ENCODE measurements at regions not wholly inside any gene's neighbourhood (a gene's known extent, or its start where the extent isn't known, plus 50 kb on each side); places are given as distances from the start of the nearest gene placed in this dataset.

DNA sequence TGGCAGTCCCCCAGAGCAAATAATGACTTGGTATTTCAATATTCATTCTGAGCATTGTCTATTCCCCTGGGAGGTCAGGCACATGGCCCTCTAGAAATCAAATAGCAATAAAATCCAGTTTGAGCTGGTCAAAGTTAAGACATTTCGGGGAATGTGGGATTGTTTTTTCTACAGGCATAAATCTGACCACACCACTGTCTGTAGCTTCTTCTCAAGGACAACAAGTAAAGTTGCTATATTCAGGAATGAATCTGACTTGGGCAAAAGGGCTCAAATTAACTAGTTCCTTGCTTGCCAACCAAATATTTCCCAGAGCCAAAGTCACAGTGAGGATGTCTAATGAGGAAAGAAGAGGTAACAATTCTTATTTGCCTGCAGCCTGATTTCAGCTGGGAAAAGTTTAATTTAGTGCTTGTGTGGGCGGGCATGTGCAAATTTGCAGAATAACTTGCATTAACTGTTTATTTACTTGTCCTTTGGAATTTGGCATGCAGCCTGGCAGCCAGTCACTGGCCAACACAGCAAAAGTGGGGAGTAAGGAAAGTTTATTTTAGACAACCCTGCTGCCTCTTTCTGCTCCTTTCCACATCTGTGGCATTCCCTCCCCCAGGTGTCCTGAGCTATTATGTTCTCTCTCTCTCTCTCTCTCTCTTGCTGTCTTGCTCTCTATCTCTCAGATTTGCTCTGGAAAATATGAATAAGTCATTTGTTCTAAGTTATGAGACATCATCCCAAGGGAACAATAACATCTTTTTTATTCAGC, 51.2 kb upstream of the ARHGAP20 start:
- no peak for DNase-seq (ENCODE audit: extremely low read depth in 1 of 2, low read depth in 1 of 2)

DNA sequence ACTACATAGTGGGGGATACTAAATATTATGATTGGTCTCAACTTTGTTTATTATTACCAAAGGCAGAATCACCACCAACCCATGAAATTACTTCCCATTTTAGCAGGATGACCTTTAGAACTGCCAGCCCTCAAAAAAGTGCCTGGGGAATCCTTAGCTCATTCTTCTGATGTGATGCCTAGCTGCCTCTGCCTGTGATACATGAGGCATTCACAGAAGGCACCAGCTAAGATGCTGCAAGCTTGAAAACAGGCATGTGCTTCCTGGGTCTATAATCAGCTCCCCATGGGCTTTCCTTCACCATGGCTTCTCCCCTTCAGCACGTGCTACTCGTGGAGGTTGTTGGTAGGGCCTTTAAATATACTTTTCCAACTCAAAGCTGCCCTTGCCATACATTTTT, 50.4 kb upstream of the ARHGAP20 start:
- no peak for DNase-seq (ENCODE audit: extremely low read depth in 1 of 2, low read depth in 1 of 2)
